GM19035 (cell line): ENCODE measurements at regions not wholly inside any gene's neighbourhood (a gene's known extent, or its start where the extent isn't known, plus 50 kb on each side); places are given as distances from the start of the nearest gene placed in this dataset.
"Not testable (repeated sequence)": the region's sequence is repeated elsewhere in the genome, so short reads cannot be mapped to it uniquely, and the experiment has no call there.

ENCODE experiments used
- ATAC-seq: cut with Tn5 transposase; IDR thresholded peaks from one replicate; pipeline ENCODE4 v1.9.1; 2021; ENCODE audit not compliant: unreplicated experiment

DNA sequence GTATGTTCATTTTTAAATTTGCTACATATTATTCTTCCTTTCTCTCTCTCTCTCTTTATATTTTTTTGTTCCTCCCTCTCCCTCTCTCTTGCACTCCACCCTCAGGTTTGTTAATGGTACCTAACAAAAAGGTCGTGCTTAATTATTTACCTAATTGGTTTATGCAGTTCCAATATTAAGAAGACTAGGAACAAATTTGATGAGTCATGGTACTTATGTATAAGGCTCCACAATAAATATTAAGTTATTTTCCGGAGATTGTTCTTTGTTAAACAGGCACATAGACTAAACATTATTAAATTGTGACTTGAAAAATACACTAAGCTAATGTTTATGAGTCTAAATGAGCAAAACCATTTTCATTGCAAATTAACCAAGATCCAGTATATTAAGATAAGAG, 1200.8 kb upstream of the ALCAM start:
- ATAC-seq, result no peak

DNA sequence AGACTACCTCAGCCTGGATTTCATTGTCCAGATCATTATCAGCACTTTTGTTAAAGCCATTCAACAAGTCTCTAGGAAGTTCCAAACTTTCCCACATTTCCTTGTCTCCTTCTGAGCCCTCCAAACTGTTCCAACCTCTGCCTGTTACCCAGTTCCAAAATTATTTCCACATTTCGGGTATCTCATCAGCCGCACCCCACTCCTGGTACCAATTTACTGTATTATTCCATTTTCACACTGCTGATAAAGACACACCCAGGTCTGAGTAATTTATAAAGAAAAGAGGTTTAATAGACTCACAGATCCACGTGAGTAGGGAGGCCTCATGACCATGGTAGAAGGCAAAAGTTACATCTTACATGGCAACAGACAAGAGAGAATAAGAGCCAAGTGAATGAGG, 1198.3 kb upstream of the ALCAM start:
- no peak for ATAC-seq

DNA sequence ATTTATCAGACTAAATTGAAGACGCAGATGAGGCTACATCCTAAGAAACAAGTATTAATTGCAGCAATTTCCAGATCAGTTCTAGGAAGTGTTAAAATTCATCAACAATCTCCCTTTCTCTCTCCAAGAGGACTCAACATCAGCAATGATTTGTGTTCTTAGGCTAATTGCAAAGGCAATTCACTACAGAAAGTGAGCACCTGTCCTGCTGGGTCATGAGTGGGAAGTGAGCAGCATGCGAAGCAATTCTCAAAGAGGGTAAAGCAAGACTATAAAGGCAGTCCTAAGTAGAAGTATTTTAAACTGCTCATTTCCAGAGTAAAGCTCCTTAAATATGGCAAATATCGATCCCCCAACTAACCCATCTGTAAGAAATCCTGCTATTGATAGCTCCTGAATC, 1191.0 kb upstream of the ALCAM start:
- ATAC-seq, result no peak

DNA sequence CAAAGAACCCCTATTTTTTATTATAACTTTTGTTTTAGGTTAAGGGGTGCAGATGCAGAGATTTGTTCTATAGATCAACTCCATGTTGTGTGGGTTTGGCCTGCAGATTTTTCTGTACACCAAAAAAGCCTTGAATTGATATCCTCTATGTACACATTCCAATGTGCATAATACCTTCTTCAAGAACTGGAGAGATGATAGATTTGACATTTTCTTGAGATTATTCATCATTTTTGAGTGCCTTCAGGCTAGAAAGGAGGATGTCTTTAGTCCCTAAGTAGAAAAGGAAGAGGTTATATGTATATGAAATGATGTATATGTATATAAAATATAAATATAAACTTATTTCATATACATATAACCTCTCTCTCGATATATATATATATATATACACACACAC, 1190.0 kb upstream of the ALCAM start:
- no peak for ATAC-seq

DNA sequence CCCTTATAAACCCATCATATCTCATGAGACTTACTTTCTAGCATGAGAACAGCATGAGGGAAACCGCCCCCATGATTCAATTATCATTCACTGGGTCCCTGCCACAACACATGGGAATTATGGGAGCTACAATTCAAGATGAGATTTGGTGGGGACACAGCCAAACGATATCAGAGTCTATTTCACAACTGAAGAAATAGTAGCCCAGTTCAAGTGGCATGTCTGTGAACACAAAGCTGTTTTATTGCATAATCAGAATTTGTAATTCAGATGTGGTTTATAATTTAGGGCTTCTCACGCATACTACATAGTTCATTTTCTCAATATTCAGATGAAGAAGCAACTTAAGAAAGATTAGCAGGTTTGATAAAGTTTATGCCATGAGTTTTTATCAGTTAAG, 1188.0 kb upstream of the ALCAM start:
- ATAC-seq, result no peak

DNA sequence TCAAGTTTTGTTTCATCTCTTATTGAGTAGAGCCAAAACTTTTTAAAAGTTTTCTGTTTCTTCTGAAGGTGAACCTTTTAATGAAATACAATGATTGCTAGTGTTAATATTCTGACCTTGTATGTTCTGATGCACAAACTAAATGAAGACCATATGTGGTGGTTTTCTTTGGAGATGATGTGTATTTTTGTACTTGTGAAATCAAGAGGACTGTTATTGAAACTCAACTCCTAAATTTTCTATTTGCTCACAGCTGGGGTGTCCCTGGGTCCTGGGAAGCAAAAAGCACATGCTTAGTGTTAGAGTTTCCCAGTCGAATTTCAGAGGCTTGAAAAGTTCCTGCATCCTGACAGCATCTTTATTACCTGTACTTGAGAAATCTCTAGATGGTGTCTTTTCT, 1185.8 kb upstream of the ALCAM start:
- ATAC-seq, result no peak

DNA sequence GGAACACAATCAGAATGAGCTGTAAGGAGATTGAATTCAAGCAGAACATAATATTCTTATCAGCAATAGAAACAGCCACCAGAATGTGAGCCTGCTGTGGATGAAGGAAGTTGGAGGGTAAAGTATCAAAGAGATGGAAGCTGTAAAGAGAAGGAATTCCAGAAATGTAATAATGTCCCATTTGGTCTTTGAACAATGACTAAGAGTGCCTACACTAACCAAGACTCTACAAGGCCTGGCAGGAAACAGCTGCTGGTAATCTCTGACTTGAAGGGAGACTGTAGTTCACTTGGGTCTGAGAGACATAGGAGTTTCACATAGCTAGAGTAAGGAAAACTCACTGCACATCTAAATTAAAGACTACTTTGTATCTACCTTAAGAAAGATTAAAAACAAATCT, 1176.0 kb upstream of the ALCAM start:
- ATAC-seq, result no peak

DNA sequence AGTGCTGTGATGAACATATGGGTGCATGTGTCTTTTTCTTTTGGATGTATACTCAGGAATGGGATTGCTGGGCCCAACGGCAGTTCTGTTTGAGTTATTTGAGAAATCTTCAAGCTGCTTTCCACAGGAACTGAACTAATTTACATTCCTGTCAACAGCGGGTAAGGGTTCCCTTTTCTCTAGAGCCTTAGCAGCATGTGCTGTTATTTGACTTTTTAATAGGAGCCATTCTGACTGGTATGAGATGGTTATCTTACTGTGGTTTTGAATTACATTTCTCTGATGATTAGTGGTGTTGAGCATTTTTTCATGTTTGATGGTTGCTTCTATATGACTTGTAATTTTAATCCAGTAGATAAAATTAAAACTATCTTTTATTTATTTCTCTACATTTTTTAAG, 1168.6 kb upstream of the ALCAM start:
- no peak for ATAC-seq

DNA sequence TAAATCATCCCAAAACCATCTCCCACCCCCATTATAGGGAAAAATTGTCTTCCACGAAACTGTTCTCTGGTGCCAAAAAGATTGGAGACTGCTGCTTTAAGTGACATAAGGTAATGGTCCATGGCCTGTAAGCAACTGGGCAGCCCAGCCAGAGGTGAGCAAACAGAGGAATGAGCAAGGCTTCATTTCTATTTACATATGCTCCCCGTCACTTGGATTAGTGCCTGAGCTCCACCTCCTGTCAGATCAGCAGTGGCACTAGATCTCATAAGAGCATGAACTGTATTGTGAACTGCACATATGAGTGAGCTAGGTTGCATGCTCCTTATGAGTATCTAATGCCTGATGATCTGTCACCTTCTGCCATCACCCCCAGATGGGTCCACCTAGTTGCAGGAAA, 1159.8 kb upstream of the ALCAM start:
- ATAC-seq, result no peak

DNA sequence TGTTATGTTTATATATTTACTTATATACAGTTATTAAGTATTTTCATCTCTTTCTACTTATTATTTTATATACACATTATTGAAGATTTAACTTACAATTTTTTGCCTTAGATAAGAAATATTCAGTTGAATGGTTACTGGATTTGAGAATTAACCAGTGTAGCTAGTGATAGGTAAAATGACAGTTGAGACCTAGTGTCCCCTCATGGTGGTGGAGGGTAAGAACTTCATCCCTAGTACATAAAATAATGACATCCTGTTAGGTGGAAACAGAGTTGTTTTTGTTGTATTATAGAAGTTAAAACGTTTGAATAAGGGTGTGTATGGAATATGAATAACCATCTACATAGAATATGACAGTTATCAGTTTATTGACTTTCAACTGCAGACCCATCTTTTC, 1152.4 kb upstream of the ALCAM start:
- no peak for ATAC-seq

DNA sequence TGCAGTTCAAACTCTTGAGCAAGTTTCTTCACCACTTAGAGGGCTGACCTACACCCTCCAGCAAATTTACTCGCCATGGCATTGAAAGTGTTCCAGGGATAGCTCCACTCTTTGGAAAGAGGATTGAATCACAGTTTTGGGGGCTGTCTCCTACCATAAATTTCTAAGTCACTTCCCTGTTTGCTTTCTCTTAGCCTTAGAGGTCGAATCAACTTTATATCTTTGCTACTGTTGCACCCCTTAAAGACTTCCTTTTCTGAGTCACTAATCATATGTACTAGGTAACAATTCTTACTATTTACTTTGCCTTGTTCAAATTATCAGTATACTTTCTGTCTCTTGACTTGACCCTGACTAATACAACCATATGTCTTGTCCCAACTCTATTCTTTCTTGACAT, 1151.8 kb upstream of the ALCAM start:
- no peak for ATAC-seq

DNA sequence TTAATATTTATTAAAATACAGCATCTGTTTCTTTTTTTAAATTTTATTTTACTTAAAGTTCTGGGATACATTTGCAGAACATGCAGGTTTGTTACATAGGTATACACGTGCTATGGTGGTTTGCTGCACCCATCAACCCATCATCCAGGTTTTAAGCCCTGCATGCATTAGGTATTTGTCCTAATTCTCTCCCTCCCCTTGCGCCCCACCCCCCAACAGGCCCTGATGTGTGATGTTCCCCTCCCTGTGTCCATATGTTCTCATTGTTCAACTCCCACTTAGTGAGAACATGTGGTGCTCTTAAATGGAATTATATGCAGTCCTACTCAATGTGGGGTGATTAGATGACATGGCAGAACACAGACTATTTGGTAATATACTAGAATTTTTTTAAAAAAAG, 1147.7 kb upstream of the ALCAM start:
- not testable (repeated sequence) for ATAC-seq

DNA sequence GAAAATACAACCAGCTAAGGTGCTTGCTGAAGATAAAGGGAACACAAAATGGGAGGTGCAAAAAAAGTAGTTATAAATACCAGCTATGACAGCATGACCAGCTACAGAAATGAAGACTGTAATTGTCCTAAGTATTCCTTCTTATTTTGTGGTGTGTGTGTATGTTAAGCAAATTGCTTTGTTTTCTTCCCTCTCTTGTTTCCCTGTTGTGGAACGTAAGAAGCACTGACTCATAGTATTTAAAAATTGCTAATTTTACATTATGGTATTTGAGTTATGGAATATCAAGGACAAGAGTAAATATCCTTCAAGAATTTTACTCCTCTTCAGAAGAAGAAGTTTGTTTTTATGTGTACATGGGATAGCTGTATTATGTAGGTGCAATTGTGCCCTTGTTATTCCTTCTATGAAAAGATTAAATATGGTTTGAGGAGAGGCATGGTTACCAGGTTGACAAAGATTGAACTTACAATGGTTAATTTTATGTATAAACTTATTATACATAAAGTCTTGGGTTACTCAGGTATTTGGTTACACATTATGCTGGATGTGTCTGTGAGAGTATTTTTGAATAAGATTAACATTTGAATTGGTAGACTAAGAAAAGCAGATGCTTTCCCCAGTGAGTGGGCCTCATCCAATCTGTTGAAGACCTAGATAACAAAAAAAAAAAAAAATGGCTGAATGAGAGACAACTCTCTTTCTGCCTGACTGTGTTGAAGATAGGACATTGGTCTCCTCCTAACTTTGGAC, 1132.1 kb upstream of the ALCAM start:
- no peak for ATAC-seq

DNA sequence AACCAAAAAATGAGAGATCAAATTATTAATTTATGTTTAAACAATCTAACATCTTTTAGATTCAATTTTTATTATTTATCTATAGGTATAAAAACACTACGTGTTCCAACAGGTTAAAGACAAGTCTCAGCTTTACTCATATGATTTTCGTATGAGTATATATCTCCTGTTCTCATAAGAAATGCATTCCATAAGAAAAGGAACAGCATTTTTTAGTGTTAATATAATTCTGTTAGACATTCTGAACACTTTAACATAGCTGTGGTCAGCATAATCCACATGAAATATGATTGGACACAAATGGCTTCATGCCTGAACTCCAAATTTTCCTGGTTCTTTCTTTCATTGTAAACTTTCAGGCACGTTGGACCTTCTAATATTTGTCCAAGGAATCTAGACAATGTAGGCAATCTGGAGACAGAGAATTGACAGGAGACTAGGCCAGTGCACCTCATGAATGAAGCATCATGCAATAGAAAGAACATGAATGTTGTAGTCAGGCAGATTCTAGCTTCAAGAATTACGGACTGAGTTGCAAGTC, 1122.0 kb upstream of the ALCAM start:
- ATAC-seq, result no peak

DNA sequence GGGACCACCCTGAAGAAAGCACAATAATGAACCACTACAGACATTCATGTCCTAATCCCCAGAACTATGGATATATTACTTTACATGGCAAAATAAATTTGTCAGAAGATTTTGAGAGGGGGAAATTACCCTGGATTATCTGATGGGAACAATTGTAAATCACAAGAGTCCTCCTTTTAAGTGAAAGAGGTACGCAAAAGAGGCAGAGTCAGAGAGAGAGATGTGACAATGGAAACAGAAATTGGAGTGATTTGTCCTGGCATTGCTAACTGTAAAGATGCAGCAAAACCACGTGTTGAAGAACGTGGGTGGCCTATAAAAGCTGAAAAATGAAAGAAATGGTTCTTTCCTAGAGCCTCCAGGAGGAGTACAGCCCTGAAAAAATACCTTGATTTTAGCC, 1121.4 kb upstream of the ALCAM start:
- no peak for ATAC-seq

DNA sequence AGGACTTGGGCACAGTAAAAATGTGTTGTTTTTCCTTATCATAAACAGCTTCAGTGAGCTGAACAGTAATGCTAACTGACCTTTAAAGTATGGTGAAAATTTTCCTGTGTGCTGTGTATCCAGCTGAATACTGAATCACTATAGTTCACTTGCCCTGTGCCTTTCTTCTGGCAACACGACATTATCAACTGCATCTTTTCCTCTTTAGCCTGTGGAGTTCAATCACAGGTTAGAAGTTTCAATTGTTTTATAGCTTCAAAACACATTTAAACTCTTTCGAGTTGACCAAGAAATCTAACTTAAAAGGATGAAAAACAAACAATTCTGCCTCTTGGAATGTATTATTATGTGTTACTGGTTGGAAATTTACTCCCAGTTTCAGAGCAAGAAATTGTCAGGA, 1120.7 kb upstream of the ALCAM start:
- ATAC-seq, result no peak

DNA sequence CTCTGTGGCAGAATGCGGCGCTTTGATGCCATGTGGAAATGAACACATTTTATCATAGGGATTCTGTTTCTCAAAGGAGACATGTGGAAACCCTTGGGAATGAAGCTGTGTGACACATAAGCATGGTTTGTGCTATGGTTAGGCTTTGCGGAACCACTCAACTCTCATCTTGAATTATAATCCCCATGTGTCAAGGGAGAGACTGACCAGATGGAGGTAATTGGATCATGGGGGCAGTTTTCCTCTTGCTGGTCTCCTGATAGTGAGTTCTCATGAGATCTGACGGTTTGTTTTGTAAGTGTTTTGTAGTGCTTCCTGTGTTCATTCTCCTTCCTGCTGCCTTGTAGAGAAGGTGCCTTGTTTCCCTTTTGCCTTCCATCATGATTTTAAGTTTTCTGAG, 1109.2 kb upstream of the ALCAM start:
- ATAC-seq, result no peak

DNA sequence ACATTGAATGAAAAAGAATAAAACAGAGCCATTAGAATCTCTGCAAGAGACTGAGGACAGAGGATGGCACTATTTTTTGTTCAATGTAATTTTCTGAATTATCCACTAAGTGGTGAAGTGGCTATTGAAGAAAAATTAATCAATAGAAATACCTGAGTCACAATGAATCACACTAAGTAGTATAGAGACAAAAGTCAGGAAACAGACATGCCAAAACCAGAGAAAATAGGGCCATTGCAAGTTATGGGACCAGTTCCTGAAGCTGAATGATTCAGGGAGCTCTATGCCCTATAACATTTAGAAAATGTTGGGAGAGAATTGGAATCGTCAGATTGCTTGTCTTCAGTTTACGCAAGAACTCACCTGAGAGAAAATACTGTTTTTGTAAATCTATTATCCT, 1103.2 kb upstream of the ALCAM start:
- no peak for ATAC-seq

DNA sequence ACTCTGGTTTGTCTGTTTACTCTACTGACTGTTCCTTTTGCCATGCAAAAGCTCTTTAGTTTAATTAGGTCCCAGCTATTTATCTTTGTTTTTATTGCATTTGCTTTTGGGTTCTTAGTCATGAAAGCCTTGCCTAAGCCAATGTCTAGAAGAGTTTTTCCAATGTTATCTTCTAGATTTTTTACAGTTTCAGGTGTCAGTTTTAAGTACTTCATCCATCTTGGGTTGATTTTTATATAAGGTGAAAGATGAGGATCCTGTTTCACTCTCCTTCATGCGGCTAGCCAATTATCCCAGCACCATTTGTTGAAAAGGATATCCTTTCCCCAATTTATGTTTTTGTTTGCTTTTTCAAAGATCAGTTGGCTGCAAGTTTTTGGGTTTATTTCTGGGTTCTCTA, 1100.5 kb upstream of the ALCAM start:
- not testable (repeated sequence) for ATAC-seq

DNA sequence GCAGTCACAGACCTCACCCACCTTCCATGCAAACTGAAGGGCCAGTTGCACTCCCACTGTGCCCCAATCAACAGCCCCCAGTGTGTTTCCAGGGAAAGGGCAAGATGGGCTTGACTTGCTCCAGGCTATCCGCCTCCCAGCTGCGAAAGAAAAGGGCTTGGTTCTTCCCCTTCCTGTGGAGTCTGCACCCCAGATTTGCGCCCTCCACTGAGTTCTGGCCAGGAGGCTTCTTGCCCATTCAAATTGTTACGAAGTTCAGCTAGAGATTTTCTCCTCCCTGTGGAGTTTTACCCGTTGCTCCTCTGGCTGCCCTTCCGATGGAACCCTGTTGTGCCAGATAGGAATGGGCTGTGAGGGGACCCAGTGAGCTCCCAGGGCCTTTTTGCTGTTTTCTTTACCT, 1096.9 kb upstream of the ALCAM start:
- no peak for ATAC-seq

DNA sequence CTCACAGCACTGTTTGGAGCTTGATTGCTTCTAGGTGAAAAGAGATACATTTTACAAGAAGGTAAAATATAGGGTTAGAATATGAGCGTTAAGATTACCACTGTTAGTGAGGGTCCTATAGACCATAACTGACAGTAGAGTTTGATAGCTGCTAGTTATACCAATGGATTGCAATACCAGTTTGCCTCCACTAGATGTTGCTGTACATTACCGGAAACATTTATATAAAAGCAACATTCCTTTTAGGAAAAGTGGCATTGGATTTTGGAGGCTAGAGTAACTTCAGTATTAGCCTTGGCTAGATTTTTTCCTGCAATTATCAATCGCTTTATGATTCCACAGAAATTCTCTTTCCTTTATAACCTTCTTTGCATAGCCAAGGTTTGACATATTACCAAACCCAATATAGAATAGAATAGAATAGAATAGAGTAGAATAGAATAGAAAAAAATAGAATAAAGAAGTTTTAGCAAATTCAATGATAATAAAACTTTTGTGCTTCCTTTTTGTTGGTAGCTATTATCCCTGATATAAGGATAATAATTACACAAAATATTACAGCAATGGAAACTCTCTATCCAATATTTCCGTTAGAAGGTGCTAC, 1093.6 kb upstream of the ALCAM start:
- no peak for ATAC-seq

DNA sequence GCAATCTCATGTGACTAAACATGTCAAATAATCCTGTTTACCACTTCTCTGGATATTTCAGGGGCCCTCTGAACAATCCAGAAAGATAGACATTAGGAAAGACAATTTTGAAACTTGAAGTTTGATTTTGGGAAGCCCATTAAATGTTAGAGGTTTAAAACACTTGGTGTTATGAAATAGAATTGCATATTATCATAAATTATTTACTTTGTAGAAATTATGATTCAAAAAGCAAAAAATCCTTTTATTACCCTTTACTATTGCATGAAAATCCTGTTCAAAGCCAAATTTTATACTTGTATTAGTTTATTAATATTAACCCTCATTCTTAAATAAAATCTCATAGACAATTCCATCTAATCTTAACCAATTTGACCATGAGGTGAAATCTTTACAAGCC, 1091.5 kb upstream of the ALCAM start:
- ATAC-seq, result no peak

DNA sequence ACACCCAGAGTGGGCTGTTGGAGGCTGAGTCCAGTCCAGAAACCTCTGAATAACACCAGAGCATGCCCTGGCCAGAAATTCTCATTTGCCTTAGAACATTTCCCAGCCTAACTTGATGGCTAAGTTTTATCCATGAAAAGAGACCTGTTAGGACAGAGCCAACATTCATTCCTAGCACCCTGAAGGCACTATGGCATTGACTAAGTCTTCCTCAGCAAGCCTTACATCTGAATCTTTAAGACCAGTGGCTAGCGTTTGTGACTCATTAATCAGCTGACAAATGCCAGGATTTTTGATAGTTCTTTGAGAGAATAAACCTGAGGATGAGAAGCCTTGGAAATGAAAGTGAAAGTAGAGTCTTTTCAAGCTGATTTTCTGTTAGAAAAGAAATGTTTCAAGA, 1087.1 kb upstream of the ALCAM start:
- no peak for ATAC-seq
